HEK293 (cell line): ENCODE measurements at regions not wholly inside any gene's neighbourhood (a gene's known extent, or its start where the extent isn't known, plus 50 kb on each side); places are given as distances from the start of the nearest gene placed in this dataset.

Source experiments
- KLF16 ChIP-seq: fragments of 450-650 bp; formaldehyde crosslinking; IDR thresholded peaks from 2 replicates; pipeline ENCODE4 v1.5.1; 2017; ENCODE audit warnings: missing biosample characterization, missing genetic modification characterization
- TCF7L2 ChIP-seq: IDR thresholded peaks from 2 replicates; pipeline ENCODE4 v1.6.1; 2011; ENCODE audit warnings: low read depth, mild to moderate bottlenecking, inconsistent platforms, low read length, moderate library complexity, borderline replicate concordance
- ZNF140 ChIP-seq: fragments of 450-650 bp; formaldehyde crosslinking; IDR thresholded peaks from 2 replicates; pipeline ENCODE4 v1.5.1; 2016; ENCODE audit warnings: missing biosample characterization, missing genetic modification characterization
- ZNF48 ChIP-seq: fragments of 450-650 bp; formaldehyde crosslinking; IDR thresholded peaks from 2 replicates; pipeline ENCODE4 v1.5.1; 2016; ENCODE audit warnings: missing biosample characterization, missing genetic modification characterization
- ZXDB ChIP-seq: fragments of 450-650 bp; formaldehyde crosslinking; IDR thresholded peaks from 2 replicates; pipeline ENCODE4 v1.5.1; 2016; ENCODE audit warnings: missing biosample characterization, missing genetic modification characterization
- TF ChIP-seq, protein P1 (sequence below): fragments of 450-650 bp; formaldehyde crosslinking; IDR thresholded peaks from 2 replicates; pipeline ENCODE4 v1.5.1; 2016; ENCODE audit warnings: missing biosample characterization, missing genetic modification characterization
- TF ChIP-seq, protein P2 (sequence below): fragments of 450-650 bp; formaldehyde crosslinking; IDR thresholded peaks from 2 replicates; pipeline ENCODE4 v1.5.1; 2016; ENCODE audit warnings: missing biosample characterization, missing genetic modification characterization
- TF ChIP-seq, protein P3 (sequence below): fragments of 450-650 bp; formaldehyde crosslinking; IDR thresholded peaks from 2 replicates; pipeline ENCODE4 v1.5.1; 2016; ENCODE audit warnings: missing biosample characterization, missing genetic modification characterization
- TF ChIP-seq, protein P4 (sequence below): fragments of 450-650 bp; formaldehyde crosslinking; conservative IDR thresholded peaks from 2 replicates; pipeline ENCODE4 v1.5.1; 2016; ENCODE audit warnings: low read depth, missing biosample characterization, missing genetic modification characterization
- TF ChIP-seq, protein P5 (sequence below): fragments of 450-650 bp; formaldehyde crosslinking; IDR thresholded peaks from 2 replicates; pipeline ENCODE4 v1.5.1; 2016; ENCODE audit warnings: missing biosample characterization, missing genetic modification characterization

DNA sequence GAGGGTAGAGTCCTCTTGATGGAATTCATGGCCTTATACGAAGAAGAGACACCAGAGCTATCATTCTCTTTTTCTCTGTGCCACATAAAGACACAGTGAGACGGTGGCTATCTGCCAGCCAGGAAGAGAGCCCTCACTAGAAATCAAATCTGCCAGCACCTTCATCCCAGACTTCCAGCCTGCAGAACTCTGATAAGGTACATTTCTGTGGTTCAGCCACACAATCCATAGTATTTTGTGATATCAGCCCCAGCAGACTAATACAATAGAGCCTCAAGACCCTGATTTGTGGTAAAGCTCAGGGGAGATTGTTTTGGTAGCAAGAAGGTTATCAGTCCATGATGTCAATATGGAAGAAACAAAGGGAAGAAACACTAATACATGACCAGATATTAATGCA, 1213.2 kb downstream of the NLGN4X start:
- TF ChIP-seq, protein P1, sequence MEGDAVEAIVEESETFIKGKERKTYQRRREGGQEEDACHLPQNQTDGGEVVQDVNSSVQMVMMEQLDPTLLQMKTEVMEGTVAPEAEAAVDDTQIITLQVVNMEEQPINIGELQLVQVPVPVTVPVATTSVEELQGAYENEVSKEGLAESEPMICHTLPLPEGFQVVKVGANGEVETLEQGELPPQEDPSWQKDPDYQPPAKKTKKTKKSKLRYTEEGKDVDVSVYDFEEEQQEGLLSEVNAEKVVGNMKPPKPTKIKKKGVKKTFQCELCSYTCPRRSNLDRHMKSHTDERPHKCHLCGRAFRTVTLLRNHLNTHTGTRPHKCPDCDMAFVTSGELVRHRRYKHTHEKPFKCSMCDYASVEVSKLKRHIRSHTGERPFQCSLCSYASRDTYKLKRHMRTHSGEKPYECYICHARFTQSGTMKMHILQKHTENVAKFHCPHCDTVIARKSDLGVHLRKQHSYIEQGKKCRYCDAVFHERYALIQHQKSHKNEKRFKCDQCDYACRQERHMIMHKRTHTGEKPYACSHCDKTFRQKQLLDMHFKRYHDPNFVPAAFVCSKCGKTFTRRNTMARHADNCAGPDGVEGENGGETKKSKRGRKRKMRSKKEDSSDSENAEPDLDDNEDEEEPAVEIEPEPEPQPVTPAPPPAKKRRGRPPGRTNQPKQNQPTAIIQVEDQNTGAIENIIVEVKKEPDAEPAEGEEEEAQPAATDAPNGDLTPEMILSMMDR (tag by site-specific recombination), result no peak
- no peak for TF ChIP-seq ZNF140 (tag by site-specific recombination)
- no peak for TF ChIP-seq TCF7L2
- TF ChIP-seq, protein P2, sequence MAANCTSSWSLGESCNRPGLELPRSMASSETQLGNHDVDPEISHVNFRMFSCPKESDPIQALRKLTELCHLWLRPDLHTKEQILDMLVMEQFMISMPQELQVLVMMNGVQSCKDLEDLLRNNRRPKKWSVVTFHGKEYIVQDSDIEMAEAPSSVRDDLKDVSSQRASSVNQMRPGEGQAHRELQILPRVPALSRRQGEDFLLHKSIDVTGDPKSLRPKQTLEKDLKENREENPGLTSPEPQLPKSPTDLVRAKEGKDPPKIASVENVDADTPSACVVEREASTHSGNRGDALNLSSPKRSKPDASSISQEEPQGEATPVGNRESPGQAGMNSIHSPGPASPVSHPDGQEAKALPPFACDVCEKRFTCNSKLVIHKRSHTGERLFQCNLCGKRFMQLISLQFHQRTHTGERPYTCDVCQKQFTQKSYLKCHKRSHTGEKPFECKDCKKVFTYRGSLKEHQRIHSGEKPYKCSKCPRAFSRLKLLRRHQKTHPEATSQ (tag by site-specific recombination), result no peak
- TF ChIP-seq, protein P3, sequence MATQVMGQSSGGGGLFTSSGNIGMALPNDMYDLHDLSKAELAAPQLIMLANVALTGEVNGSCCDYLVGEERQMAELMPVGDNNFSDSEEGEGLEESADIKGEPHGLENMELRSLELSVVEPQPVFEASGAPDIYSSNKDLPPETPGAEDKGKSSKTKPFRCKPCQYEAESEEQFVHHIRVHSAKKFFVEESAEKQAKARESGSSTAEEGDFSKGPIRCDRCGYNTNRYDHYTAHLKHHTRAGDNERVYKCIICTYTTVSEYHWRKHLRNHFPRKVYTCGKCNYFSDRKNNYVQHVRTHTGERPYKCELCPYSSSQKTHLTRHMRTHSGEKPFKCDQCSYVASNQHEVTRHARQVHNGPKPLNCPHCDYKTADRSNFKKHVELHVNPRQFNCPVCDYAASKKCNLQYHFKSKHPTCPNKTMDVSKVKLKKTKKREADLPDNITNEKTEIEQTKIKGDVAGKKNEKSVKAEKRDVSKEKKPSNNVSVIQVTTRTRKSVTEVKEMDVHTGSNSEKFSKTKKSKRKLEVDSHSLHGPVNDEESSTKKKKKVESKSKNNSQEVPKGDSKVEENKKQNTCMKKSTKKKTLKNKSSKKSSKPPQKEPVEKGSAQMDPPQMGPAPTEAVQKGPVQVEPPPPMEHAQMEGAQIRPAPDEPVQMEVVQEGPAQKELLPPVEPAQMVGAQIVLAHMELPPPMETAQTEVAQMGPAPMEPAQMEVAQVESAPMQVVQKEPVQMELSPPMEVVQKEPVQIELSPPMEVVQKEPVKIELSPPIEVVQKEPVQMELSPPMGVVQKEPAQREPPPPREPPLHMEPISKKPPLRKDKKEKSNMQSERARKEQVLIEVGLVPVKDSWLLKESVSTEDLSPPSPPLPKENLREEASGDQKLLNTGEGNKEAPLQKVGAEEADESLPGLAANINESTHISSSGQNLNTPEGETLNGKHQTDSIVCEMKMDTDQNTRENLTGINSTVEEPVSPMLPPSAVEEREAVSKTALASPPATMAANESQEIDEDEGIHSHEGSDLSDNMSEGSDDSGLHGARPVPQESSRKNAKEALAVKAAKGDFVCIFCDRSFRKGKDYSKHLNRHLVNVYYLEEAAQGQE (tag by site-specific recombination), result no peak
- no peak for TF ChIP-seq ZNF48
- TF ChIP-seq KLF16 (tag by site-specific recombination), result no peak
- TF ChIP-seq ZXDB (tag by site-specific recombination), result no peak
- TF ChIP-seq, protein P4, sequence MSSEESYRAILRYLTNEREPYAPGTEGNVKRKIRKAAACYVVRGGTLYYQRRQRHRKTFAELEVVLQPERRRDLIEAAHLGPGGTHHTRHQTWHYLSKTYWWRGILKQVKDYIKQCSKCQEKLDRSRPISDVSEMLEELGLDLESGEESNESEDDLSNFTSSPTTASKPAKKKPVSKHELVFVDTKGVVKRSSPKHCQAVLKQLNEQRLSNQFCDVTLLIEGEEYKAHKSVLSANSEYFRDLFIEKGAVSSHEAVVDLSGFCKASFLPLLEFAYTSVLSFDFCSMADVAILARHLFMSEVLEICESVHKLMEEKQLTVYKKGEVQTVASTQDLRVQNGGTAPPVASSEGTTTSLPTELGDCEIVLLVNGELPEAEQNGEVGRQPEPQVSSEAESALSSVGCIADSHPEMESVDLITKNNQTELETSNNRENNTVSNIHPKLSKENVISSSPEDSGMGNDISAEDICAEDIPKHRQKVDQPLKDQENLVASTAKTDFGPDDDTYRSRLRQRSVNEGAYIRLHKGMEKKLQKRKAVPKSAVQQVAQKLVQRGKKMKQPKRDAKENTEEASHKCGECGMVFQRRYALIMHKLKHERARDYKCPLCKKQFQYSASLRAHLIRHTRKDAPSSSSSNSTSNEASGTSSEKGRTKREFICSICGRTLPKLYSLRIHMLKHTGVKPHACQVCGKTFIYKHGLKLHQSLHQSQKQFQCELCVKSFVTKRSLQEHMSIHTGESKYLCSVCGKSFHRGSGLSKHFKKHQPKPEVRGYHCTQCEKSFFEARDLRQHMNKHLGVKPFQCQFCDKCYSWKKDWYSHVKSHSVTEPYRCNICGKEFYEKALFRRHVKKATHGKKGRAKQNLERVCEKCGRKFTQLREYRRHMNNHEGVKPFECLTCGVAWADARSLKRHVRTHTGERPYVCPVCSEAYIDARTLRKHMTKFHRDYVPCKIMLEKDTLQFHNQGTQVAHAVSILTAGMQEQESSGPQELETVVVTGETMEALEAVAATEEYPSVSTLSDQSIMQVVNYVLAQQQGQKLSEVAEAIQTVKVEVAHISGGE, result no peak
- TF ChIP-seq, protein P5, sequence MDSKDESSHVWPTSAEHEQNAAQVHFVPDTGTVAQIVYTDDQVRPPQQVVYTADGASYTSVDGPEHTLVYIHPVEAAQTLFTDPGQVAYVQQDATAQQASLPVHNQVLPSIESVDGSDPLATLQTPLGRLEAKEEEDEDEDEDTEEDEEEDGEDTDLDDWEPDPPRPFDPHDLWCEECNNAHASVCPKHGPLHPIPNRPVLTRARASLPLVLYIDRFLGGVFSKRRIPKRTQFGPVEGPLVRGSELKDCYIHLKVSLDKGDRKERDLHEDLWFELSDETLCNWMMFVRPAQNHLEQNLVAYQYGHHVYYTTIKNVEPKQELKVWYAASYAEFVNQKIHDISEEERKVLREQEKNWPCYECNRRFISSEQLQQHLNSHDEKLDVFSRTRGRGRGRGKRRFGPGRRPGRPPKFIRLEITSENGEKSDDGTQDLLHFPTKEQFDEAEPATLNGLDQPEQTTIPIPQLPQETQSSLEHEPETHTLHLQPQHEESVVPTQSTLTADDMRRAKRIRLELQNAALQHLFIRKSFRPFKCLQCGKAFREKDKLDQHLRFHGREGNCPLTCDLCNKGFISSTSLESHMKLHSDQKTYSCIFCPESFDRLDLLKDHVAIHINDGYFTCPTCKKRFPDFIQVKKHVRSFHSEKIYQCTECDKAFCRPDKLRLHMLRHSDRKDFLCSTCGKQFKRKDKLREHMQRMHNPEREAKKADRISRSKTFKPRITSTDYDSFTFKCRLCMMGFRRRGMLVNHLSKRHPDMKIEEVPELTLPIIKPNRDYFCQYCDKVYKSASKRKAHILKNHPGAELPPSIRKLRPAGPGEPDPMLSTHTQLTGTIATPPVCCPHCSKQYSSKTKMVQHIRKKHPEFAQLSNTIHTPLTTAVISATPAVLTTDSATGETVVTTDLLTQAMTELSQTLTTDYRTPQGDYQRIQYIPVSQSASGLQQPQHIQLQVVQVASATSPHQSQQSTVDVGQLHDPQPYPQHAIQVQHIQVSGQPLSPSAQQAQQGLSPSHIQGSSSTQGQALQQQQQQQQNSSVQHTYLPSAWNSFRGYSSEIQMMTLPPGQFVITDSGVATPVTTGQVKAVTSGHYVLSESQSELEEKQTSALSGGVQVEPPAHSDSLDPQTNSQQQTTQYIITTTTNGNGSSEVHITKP (tag by site-specific recombination), result no peak
